ENCODE measurements at regions not wholly inside any gene's neighbourhood (a gene's known extent, or its start where the extent isn't known, plus 50 kb on each side); places are given as distances from the start of the nearest gene placed in this dataset.

DNA sequence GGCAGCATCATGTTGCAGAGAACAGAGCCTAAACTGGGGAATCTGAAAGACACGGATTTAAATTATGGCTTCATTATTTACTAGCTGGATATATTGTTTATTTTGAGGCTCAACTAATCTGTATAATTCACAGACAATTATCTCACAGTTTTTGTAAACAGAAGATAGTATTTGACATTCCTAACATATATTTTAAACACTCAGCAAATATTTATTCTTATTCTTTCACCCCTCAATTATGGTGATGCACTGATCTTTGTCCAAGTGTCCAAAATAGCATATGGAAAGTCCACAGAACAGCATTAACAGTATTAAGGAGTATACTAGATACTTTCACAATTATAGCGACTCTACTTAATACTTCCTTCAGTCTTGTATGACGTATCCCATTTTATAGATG, 257.0 kb downstream of the ADGRG6 start:
- in situ Hi-C loops (cut with MboI; ENCODE audit: low sequenced_read_pairs): no loop called here

DNA sequence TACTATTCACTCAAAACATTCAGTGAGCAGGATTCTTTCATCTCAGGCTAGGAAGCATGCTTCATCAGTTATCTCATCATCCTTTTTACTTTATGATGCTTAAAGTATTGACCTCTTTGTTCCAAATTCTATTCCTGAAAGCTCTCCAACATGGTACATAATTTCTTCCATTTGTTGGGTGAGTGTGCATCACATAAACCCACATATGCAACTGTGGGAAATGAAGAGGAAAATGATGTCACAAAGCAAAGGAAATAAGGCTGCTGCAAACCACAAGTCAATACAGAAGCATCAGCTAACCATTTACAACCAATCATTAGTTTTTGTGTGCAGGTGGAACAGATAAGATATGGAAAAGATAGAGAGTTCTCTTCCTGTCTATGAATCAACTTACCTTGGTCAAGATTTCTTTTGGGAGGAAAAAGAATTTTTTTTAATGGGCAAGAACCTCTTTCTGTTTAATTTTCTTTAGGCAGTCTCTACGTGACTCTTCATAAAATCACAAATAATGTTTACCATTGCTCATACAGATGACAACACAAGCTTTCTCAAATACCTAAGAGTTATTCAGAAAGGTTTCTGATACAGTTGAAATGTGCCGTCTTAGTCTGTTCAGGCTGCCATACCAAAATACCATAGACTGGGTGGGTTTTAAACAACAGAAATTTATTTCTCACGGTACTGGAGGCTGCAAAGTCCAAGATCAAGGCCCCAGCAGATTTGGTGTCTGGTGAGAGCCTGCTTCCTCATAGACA, 259.9 kb downstream of the ADGRG6 start:
- in situ Hi-C loops (cut with MboI; ENCODE audit: low sequenced_read_pairs): no loop called here

DNA sequence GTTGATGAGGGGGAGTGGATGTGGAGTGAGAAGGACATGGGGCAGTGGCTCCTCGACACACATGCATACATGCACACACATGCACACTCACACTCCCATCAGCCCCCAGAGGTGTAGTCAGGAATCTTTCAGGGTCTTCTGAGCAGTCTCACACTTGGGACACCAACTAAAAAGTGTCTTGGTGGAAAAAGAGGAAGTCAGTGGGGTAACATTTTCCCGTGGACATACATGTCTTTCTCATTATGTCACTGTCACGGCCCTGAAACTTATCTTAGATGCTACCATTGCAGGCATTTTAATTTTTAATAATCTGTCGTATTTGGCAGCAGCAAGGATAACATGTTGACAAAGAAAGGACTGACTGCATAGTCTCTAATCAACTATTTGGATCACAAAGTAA, 261.1 kb downstream of the ADGRG6 start:
- in situ Hi-C loops (cut with MboI; ENCODE audit: low sequenced_read_pairs): no loop called here

DNA sequence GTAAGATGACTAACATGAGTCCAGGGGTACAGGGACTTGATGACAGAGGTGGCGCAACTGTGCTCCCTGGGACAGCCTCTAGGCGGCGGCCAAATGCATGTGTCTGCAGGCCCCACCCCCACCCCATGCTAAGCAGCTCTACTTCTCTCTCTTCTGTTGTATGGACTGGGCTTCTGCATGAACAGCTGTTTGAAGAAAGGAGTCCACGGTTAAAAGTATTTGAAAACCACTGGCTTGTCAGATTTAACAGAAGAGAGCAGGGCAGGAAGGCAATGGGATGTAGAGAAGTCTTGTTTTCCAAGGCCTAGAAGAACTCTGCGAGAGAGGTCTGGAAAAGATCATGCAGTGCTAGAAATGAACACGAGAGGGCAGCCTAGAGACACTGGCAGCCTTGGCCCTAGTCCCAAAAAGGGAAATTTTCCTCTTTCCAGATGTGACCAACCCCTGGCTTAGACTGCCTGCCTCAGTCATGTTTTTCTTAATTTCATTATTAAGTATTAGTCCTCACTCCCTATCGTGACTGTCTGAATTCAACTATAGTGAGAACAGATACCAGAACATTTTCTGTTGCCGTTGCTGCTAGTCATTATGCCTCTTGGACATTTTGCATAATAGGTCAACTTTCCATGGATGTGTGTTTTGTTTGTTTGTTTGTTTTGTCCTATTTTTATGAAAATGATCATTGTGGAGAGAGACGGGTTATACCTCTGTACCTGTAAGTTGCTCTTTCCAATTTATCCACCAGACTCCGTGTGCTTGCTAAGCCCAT, 265.0 kb downstream of the ADGRG6 start:
- in situ Hi-C loops (cut with MboI; ENCODE audit: low sequenced_read_pairs): no loop called here

DNA sequence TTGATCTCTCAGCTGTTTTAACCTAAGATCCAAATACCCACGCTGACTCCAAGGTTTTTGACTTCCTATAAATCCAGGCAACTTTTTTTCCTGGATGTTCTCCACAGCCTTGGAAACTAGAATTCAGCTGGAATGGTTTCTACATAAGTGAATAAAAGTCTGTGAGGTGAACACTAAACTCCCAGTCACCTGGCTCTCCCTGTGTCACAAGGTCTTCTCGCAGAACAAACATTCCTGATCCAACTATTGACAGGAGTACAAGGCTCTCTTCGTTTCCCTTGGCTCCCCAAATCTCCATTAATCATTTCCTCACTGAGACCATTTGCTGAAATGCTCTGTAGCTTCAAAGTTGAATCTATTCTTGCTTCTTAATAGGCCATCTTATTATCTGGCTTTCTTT, 265.7 kb downstream of the ADGRG6 start:
- in situ Hi-C loops (cut with MboI; ENCODE audit: low sequenced_read_pairs): no loop called here

DNA sequence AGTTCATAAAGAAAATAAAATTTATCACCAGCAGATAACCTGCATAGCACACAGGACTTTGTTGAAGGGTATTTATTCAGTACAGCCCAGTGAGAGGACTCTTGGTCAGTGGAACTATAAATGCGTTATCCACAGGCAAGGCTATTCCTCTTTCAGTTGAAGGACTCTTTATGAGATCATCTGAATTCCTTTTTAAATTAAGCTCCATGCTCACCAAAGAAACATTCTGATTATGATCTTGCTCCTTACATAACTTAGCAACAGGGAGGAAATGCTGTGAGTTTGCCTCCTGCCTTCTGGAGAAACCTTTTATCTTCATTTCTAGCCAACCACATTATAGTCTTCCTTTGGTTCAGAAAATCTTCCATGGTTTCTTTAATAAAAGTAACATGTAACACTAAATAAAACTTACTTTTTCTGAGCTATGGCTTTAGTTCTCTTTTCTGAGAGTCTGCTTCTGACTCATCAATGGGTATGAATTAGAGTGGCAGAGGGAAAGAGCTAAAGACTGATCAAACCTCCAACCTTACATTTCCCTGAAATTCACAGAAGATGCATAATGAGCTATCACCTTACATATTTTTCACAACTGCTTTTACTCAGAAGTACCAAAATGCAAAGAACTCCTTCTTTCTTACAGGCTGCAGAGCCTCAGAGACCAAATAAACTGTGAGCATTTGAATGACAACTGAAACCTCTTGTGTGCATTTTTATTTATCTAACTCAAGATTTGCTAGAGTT, 267.2 kb downstream of the ADGRG6 start:
- in situ Hi-C loops (cut with MboI; ENCODE audit: low sequenced_read_pairs): no loop called here

DNA sequence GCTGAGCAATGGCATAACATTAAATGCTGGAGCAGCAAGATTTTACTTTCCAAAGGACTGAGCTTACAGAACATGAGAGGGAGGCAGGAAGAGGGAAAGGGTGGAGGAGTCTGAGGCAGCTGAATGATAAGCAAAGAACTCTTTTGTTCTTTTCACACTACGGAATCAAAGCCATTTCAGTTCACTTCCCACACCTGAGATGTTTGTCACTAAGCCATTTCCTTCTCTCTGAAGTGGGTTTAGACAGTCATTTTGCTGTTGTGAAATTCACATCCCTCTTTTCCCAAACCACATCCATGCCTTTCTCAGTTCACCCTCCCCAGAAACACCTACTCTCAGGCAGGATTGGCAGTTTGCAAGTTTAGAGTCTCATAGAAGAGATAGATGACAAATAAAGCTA, 267.9 kb downstream of the ADGRG6 start:
- in situ Hi-C loops (cut with MboI; ENCODE audit: low sequenced_read_pairs): no loop called here

DNA sequence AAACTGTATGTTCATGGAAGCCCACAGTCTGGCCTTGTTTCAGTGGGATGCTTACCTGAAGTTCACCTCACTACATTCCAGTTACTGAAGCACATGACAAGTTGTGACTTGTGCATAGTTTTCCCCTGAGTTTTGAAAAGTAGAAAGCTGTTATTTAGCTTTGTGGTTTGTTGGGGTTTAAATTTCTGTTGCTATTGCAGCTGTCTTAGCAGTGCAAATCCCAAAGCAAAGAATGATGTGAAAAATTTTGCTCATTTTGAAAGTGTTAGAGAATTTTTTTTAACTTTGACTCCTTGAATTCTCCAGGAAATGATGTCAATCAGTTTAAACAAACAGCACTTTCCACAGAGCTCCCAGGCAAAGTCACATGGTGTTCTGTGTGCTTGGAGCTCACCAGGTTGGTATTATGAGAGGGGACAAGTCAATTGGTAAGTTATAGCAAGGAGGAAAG, 268.4 kb downstream of the ADGRG6 start:
- in situ Hi-C loops (cut with MboI; ENCODE audit: low sequenced_read_pairs): no loop called here

DNA sequence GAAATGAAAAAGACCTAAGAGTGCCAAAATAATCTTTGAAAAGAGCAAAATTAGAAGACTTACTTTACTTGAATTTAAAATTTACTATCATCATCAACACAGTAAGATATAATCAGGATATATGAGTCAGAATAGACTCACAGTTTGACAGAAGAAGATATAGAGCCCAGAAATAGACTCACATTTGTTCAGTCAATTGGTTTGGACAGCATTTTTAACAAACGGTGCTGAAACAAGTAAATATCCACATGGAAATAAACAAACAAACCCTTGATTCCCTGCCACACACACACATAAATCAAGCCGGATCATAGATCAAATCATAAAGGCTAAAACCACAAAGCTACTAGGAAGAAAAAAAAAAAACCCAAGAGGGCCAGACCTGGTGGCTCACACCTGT, 291.1 kb downstream of the ADGRG6 start:
- in situ Hi-C loops (cut with MboI; ENCODE audit: low sequenced_read_pairs): no loop called here

DNA sequence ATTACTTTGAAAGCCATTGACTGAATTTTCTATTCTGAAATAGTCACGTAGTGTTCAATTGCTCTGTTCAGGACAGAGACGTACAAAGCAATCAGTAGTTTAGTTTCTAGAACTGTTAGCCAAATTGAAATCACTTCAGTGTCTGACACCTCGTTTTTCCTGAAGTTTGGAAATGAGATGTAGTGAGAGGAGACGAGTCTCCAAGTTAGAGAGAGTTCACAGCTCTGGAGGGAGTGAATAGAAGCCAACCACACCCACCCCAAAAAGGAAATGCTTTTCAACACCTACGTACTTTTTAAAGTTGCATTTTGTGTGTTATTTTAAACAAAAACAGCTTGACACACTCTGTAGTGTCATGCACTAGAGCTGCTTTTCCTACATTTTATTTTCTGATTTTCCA, 296.0 kb downstream of the ADGRG6 start:
- in situ Hi-C loops (cut with MboI; ENCODE audit: low sequenced_read_pairs): no loop called here

DNA sequence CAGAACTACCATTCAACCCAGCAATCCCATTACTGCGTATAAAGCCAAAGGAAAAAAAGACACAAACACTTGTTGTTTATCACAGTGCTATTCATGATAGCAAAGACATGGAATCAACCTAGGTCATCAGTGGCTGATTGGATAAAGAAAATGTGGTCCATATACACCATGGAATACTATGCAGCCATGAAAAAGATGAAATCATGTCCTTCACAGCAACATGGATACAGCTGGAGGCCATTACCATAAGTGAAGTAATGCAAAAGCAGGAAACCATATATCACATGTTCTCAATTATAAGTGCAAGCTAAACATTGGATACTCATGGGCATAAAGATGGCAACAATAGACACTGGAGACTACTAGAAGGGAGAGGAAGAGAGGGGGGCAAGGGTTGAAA, 299.6 kb downstream of the ADGRG6 start:
- in situ Hi-C loops (cut with MboI; ENCODE audit: low sequenced_read_pairs): no loop called here

DNA sequence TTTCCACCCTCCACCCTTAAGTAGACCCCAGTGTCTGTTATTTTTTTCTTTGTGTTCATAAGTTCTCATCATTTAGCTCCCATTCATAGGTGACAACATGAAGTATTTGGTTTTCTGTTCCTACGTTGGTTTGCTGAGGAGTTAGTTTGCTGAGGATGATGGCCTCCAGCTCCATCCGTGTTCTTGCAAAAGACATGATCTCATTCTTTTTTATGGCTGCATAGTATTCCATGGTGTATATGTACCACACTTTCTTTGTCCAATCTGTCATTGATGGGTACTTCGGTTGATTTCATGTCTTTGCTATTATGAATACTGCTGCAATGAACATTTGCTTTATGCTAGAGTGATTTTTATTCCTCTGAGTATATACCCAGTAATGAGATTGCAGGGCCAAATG, 301.2 kb downstream of the ADGRG6 start:
- in situ Hi-C loops (cut with MboI; ENCODE audit: low sequenced_read_pairs): no loop called here

DNA sequence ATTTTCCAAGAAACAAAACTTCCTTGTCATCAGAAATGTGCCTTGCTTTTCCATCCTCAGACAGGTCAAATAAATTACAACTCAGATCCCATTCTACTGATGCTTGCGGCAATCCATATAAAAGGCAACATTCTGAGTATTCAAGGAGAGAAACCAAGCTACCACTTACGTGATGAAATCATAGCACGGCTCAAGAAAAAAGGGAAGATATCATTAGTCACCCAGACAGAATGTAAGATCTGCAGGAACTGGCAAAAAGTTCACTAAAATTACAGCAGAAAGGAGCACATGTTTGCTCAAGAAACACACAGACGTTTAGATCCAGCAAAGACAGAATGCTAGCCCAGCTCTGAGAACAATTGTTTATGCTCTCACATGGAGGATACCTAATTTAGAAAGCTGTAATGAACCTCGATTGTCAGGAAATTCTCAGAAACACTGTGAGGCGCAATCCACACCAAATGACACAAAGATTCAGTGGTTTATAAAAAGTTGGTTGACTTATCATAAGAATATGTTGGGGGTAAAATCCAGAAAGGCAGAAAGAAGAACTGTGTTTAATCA, 304.2 kb downstream of the ADGRG6 start:
- in situ Hi-C loops (cut with MboI; ENCODE audit: low sequenced_read_pairs): no loop called here

DNA sequence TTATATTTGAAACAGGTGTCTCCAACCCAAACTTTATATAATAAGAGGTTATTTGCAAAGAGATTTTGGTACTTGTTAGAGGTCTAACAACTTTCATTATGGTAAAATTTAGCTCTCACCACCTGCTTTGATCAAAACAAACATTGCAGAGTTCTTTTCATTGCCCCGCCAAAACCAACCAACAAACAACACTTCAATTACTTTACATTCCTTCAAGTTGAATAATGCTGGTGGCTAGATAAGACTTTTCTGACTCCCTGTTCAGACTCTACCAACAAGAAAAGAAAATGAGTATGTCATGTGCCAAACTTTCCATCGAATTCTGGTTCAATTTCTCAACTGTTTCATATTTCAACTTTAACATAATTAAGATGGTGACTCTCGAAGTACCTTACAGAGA, 311.1 kb downstream of the ADGRG6 start:
- in situ Hi-C loops (cut with MboI; ENCODE audit: low sequenced_read_pairs): no loop called here

DNA sequence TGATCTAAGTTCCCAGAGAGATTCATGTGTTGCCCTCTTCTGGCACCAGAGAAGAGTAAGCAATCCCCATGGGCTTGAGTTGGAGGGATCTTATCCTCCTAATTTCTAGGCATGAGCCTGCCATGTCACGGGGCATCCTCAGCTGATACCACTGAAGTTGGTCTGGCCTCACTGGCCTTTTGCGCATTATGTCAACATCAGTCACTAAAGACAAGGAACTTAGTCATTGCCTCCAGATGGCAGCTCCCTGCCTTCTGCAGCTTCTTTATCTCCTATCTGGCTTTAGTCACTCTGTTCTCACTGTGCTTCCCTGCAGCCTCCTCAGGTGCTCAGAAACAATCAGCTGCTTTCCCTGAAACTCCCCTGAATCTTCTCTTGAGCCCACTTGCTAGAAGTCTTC, 312.2 kb downstream of the ADGRG6 start:
- in situ Hi-C loops (cut with MboI; ENCODE audit: low sequenced_read_pairs): no loop called here

DNA sequence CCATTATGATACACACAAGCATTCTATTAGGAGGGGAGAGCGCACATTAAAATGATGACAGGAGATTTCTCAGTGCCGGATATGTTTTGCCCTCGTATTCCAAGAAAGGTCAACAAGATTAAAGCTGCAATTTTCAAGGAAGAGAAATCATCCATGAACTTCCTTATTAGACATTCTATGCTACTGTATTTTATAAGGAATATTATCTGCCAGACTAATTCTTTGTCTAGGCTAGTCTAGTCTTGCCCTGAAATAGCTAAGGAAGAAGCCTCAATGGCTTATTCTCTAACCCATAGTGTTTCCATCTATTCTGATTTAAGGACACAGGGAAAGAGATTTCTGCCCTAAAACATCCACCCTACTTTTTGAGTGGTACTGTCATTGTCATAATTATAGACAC, 315.4 kb downstream of the ADGRG6 start:
- in situ Hi-C loops (cut with MboI; ENCODE audit: low sequenced_read_pairs): no loop called here

DNA sequence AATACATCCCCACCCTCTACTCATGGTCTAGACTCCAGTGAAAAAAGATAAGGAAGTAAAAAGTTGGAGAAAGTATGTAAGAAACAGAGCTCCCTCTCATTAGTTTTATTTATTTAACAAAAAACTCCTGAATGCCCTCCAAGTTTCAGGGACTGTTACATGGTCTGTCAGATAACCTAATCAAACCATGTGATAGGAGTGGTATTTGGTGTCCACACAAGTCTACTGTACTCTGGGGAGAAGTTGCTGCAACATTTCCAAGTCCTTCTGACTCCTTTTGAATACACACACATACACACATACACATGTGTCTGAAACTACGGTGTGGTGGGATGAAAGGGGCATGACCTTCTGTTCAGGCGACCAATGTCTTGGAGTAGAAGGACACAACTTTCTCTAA, 320.0 kb downstream of the ADGRG6 start:
- in situ Hi-C loops (cut with MboI; ENCODE audit: low sequenced_read_pairs): no loop called here

DNA sequence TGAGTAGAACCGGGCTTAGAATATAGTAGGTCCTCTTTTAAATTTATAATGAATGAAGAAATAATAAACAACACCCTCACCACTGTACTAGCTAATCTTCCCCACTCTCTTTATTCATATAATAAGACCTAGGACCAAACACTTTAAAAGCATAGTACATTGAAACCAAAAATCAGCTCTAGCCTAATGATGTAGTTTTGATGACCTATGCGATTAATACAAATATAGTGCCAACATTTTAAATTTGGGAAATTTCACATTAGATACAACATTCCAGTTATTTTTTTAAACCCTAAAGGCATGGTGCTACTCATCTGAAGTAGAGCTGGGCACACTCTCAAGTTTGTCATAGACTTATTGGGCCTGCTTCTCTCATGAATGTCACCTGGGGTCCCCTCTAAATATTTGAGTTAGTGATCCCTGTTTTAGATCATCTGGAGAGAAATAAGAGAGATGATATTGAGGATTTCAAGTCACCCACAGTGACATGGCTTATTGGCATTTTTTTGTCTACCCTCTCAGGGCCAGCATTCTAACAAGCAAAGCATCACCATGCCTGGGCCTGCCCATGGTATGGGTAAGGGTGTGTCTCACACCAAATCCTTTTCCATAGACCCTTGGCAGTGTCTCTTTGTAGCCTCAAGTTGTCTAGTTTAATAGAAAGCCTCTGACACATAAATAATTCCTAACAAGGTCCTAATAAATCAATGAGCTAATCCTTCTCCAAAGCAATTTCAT, 319.8 kb downstream of the HIVEP2 start:
- in situ Hi-C loops (cut with MboI; ENCODE audit: low sequenced_read_pairs): no loop called here

DNA sequence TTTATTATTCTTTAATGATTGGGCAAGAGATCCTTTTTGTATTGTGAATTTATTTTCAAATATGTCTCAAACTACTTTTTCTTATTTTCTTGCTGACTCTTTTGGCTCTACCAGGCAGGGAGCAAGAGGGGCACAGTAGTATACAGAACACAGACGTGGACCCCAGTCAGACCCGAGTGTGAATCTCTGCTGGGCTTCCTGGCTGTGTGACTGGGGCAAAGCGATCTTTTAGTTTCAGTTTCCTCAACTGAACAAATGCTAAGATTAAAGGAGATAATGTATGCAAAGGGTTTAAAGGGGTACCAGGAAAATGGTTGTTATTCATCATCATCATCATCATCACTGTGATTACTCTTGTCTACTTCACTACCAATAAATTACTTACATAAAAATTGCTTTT, 317.5 kb downstream of the HIVEP2 start:
- in situ Hi-C loops (cut with MboI; ENCODE audit: low sequenced_read_pairs): no loop called here

DNA sequence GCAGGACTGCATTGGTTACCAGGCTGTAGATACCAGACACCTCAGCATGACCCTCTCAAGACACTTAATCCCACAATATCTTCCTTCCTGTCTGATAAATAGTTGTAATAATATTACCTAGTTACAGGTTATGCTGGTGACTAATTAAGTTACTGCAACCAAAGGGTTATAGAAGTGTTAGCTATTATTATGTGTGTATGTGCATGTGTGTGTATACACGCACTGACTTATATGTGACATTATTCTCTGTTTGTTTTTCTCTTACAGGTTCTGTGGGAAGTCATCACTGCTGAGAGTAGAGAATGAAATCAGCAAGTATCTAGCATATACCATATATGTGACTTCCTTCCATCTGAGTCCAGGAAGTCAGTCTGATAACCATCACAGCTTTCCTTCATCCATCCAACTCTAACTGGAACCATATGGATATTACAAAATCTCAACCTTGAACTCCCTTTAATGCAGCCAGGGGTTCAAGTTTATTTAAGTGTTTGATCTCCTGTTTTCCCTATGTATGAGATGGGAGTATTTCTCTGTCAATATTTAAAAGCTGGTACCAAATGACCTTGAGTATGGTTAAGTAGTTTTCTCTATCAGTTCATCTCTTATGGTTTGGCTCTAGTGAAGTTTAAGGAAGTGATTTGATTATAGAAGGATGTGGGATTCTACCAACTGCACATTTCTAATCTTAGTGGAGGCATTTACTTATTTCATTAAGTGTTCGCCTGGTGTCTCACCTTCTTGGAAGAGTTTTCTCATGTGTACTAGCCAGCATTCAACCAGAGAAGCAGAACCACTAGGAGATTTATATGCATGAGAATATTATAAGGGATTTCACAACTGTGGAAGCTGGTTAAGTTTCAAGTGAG, 313.2 kb downstream of the HIVEP2 start:
- in situ Hi-C loops (cut with MboI; ENCODE audit: low sequenced_read_pairs): no loop called here
